ENCODE measurements at regions not wholly inside any gene's neighbourhood (a gene's known extent, or its start where the extent isn't known, plus 50 kb on each side); places are given as distances from the start of the nearest gene placed in this dataset.
"Not testable (repeated sequence)": the region's sequence is repeated elsewhere in the genome, so short reads cannot be mapped to it uniquely, and the experiment has no call there.

DNA sequence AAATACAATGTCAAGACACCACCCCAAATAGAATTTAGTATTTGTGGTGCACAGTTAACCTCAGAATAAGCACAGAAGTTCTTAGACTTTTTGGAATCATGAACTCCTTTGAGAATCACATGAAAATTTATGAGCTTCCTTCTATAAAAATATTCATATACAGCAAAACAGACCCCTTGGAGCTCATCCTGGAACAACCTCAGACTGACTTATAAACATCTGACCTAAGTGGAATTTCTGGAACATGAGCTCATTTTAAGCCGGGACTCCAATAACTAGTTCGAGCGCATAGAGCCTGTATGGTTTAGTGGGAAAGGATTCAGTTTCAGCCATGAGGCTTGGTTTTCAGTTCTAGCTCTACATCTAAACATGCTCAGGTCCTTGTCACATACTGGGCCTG, 192.3 kb downstream of the DEPDC1B start:
- no peak for DNase-seq
- no peak for TF ChIP-seq GATA1 (IDR thresholded peaks at IDR 0.05; ENCODE audit: low read depth, low read length)
- no peak for TF ChIP-seq POLR2A (IDR thresholded peaks at IDR 0.05; ENCODE audit: low read length)

DNA sequence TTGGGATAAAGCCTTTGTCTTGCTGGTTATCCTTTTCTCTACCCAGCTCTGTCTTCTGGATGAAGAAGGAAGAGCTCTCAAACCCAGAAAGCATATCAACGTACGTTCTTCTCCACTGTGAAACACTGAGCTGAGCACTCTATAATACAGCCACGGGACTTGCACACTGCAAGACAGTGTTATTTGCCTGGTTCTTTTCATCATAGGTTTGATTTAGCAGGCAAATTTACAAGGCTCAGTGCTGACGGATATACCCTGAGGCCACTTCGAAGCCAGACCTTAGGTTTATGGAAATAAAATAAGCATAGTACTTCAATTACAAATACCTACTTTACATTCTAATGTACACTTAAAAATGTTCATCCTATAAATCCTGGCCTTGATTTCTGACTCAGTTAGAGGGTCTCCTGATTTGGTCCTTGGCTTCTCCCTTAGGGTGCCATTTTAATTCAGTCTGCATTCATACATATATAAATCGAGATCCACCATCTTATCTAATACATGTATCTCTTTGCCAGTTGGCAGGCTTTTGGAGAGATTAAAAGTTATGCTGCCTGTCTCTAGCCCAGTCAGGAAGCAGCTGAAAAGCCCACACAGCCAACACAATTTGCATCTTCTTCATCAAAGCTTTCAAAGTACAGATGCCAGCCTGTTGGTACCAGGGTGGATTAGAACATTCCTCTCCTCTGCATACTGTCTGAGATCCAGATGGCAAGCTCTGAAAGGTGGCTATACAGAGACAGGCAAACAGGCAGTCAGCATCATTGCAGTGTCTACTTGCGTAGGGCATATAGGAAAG, 194.4 kb downstream of the DEPDC1B start:
- TF ChIP-seq GATA1 (IDR thresholded peaks at IDR 0.05; ENCODE audit: low read depth, low read length) = no peak
- no peak for DNase-seq

DNA sequence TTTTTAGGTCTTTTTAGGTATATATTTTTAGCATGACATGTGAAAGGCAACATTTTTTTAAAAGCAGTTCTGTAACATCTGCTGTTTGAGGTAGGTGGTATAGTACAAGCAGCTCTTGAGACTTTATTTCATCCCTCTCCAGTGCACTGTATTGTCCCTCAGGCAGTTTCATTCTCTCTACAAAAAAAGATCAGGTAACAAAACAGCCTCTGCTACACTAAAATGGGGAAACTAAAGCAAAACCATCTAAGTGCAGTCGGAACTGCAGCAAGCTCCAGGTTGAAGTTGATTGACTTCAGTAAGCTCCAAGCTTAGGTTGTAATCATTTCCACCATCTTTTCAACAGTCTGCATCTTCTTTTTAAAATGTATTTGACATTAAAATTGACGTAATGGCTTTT, 195.6 kb downstream of the DEPDC1B start:
- TF ChIP-seq POLR2A (IDR thresholded peaks at IDR 0.05; ENCODE audit: low read length) (no peak), GATA1 (IDR thresholded peaks at IDR 0.05; ENCODE audit: low read depth, low read length) (no peak)
- no peak for DNase-seq

DNA sequence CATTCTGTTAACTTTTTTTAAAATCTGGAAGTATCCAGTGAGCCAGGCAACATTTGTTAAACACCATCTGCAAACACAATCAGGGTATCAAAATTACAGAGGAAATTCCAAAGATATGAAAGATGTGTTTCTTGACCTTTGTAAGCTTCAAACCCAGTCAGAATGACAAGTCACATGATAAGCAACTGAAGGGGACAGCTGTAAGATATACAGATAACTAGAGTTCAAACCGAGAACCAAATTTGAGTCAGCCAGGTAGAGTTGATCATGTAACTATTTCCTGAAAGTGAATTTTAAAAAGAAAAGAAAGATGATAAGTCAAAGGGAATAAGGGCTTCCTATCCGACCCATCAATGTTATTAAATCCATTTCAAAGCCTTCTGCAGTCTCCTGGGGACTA, 196.2 kb downstream of the DEPDC1B start:
- TF ChIP-seq GATA1 (IDR thresholded peaks at IDR 0.05; ENCODE audit: low read depth, low read length) = no peak
- no peak for TF ChIP-seq POLR2A (IDR thresholded peaks at IDR 0.05; ENCODE audit: low read length)

DNA sequence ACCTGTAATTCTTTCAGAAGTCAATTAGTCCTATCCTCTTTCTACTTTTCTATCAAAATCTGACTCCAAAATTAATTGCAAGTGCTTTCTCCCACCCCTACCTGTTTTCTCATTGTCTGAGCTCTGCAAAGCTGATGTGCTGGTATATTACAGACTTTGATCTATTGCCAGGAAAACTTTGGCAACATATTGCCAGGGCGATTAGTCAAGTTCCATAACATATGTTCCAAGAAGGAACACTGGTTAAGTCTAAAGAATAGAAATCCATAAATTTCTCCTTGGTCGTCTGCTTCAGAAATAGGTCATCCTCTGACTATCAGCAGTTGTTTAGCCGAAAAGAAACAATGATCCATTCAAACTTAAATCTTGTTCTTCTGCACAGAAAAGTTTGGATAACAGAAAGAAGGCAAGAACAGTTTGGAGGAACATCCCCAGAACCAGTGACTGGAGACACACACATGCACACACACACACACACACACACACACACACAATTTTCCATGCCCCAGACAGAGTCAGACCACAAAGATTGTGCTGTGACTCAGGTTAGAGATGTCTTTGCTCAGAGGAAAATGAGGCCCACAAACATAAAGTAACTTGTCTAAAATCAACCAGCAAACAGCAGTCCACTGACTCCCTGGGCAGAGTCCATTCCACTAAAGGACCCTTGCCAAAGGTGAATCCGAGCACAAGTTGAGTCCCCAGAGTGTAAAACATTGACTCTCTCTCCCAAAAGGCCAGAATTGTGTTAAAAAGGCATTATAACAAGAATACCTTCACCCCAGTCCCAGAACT, 202.1 kb downstream of the DEPDC1B start:
- DNase-seq = no peak
- TF ChIP-seq POLR2A (IDR thresholded peaks at IDR 0.05; ENCODE audit: low read length) (no peak), GATA1 (IDR thresholded peaks at IDR 0.05; ENCODE audit: low read depth, low read length) (no peak)

More for the DNA sequence above, 196.2 kb downstream of the DEPDC1B start:
- no peak for DNase-seq

DNA sequence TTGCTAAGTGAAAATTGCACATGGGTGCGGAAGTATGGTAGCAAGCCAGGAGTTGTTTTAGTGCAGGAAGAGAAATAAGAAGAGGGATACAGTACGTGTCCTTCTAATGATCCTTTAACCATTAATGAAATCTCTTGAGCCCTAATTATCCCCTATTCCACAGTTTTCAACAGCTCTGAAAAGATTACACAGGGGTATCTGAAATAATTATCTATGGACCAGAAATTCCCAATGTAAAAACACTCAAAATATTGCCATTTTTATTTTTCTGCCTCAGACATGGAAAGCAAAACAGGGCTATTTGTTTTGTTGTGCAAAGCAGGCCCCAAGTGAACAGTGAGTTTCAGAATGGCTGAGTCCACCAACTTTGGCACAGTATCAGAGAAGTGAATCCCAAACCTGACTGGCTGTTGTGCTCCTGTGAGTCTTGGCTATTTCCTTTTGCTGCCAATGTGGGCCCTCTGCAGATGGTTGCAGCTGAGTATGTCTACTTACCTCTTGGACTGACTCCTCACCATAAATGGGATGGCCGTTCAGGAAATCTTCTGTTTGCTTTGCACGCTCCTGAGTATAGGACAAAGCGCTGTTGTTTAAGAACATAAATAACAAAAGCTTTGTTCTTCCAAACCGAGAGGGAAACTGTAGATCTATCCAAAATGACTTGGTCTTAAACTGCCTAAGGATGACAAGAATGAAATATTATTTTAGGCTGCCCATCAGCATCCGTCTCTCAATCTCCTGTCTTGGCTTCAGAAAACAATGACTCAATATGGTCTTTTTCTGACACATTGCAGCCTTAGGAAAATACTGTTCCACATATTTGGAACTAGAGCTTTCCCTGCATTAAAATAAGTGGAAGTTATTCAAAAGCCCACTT, 204.1 kb downstream of the DEPDC1B start:
- DNase-seq = no peak
- no peak for TF ChIP-seq POLR2A (IDR thresholded peaks at IDR 0.05; ENCODE audit: low read length)
- TF ChIP-seq GATA1 (IDR thresholded peaks at IDR 0.05; ENCODE audit: low read depth, low read length) = no peak

DNA sequence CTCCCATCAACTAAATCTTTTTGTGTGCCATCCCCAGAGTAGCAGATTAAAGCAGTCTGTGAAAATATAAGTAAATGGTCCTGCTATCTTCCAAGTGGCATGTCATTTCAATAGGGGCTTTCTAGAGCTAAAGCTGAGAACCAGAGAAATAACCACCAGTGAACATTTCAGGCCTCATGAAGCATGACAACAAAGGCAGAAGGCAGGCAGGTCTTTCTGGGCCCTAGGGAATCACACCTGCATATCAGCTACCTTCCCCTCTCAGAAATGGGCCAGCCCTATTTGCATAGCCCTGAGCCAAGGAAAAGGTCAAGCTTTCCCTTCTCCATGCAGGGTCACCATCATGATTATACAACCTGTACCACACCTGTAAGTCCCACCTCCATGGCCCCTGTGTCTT, 205.3 kb downstream of the DEPDC1B start:
- no peak for DNase-seq
- TF ChIP-seq POLR2A (IDR thresholded peaks at IDR 0.05; ENCODE audit: low read length) (no peak), GATA1 (IDR thresholded peaks at IDR 0.05; ENCODE audit: low read depth, low read length) (no peak)

DNA sequence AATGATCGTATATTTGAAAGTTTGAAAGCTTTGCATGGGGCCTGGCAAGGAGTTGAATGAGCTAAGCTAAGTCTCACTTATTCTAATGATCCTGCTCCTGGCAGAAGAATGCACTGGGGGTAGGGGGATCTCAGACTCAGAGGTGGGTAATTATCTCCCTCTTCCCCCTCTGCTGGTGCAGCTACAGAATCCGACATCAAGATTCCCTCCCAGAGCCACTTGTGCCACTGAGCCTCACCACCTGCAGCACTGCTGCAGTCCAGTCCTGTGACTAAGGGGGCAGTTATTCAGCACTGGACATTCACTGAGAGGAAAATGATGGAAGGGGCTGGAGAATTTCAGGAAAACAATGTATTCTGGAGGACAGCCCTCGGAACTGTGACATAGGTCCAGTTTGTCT, 205.8 kb downstream of the DEPDC1B start:
- TF ChIP-seq GATA1 (IDR thresholded peaks at IDR 0.05; ENCODE audit: low read depth, low read length) (no peak), POLR2A (IDR thresholded peaks at IDR 0.05; ENCODE audit: low read length) (no peak)

DNA sequence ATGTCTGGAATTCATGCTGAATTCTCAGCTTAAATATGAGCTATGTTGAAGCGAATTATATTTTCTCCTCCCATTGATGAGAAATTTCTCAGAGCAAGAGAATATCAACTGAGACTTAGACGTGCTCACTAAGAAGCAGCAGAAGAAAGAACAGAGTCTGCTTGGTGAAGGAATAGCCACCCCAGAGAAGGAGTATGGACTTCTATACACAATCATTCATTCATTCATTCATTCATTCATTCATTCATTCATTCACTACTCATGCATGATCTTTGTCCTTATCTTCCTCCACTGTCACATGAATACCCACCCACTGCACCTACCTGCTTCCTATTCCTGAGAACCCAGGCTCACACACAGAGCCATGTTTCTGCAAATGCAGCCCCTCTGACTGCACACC, 206.6 kb downstream of the DEPDC1B start:
- DNase-seq = no peak
- TF ChIP-seq POLR2A (IDR thresholded peaks at IDR 0.05; ENCODE audit: low read length) (no peak), GATA1 (IDR thresholded peaks at IDR 0.05; ENCODE audit: low read depth, low read length) (no peak)

More for the DNA sequence above, 205.8 kb downstream of the DEPDC1B start:
- no peak for DNase-seq

DNA sequence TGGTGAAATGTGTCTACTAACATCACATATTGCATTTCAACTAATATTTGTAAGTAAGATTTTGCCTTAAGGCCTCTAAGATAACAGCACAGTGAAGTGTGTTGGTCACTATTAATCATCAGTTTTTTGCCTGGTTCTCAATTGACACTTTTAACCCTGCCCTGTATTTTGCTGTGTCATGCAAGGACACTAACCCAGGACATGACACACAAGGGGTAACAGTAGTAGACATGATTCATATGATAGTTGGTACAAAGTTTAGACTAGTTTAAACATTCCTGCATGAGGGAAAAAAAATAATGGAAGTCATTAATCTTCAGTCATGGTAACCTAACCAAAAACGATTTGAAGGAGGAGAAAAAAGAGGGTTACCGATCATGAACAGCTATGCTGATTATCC, 207.0 kb downstream of the DEPDC1B start:
- TF ChIP-seq POLR2A (IDR thresholded peaks at IDR 0.05; ENCODE audit: low read length) = no peak
- TF ChIP-seq GATA1 (IDR thresholded peaks at IDR 0.05; ENCODE audit: low read depth, low read length) = no peak
- DNase-seq = peak; percentile 37 to 41

DNA sequence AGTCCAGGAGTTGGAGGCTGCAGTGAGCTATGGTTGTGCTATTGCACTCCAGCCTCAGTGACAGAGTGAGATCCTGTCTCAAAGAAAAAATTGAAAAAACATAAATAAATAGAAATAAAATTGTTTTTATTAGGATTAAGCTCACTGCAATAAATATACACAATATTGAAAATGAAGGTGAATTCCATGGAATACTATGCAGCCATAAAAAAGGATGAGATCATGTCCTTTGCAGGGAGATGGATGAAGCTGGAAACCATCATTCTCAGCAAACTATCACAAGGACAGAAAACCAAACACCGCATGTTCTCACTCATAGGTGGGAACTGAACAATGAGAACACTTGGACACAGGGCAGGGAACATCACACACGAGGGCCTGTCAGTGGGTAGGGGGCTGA, 207.6 kb downstream of the DEPDC1B start:
- not testable (repeated sequence) for DNase-seq

DNA sequence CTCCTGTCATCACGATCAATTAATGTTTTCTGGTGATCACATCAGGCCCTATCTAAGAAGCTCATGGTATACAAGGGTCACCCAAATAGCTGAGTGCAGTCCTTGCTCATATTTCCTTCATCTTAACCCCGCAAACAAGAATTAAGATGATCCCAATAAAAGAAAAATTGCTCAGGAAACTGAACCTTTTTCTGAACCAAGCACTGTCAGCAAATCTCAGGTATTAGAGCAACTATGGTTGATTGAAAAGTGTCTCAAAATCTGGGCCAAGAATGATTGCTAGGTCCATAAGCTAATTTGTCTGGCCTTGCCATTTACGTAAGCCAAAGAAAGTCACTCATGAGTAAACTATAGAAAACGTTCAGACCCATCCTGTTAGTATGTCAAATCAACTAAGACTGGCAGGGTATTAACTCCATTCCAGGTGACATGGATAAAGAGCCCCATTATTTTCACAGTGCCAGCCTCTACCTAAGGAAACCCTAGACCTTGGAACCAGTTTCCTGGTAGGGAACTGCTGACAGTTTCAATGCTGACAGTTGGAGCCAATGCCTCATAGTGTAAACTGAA, 209.3 kb downstream of the DEPDC1B start:
- TF ChIP-seq GATA1 (IDR thresholded peaks at IDR 0.05; ENCODE audit: low read depth, low read length) (no peak), POLR2A (IDR thresholded peaks at IDR 0.05; ENCODE audit: low read length) (no peak)
- no peak for DNase-seq

DNA sequence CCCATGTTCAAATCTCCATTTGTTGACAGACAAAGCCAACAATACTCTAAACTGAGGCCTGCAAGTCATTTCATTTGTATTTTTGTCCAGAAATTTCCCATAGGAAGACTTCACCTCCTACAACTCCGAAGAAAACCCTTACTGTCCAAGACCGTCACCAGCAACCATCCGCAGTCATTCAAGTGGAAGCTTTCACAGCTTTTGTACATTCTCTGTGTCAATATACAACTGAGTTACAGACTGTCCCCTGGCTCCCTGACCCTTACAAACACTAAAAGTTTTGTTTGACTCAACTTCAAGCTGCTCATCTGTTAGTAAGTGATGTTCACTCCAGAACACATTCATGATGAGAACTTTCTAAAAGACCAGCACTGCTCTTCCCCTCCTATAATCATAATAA, 210.1 kb downstream of the DEPDC1B start:
- no peak for DNase-seq
- TF ChIP-seq GATA1 (IDR thresholded peaks at IDR 0.05; ENCODE audit: low read depth, low read length) (no peak), POLR2A (IDR thresholded peaks at IDR 0.05; ENCODE audit: low read length) (no peak)

DNA sequence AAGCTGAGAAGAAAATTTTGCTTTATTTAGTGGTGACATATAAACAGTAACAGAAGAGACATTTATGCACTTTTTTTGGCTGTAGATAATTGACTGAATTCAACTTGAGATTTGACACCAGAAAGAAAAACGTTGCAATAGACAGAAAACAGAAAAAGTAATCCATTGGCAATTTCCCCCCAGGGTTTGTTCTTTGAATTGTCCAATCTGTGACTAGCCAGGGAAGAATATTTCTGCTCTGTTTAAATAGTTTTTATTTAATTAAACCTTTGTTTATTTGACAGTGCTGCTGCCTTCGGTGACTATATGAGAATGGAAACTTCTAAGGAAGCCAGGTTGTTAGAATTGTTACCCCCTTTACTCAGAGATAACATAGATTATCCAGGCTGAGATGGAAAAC, 210.6 kb downstream of the DEPDC1B start:
- TF ChIP-seq POLR2A (IDR thresholded peaks at IDR 0.05; ENCODE audit: low read length) (no peak), GATA1 (IDR thresholded peaks at IDR 0.05; ENCODE audit: low read depth, low read length) (no peak)
- DNase-seq = no peak

Data from erythroblast (primary cell).